Ascending aorta (tissue), 2 donors: ENCODE measurements at regions not wholly inside any gene's neighbourhood (a gene's known extent, or its start where the extent isn't known, plus 50 kb on each side); places are given as distances from the start of the nearest gene placed in this dataset.

Experiments
- DNase-seq, 2 donors: peaks; one replicate each; pipeline ENCODE4 v3.0.0-alpha.2; 2019; ENCODE audit warnings: low spot score in 2 of 2
- H3K27ac ChIP-seq, 2 donors: fragments of 200-600 bp; sonication (generic); one replicate each; pipeline ENCODE4 v1.5.1; 2016 to 2017; ENCODE audit warnings: mild to moderate bottlenecking in 1 of 2
- H3K27me3 ChIP-seq: fragments of 200-600 bp; sonication (generic); one replicate; pipeline ENCODE4 v1.5.1; 2017
- H3K36me3 ChIP-seq, 2 donors: fragments of 200-600 bp; sonication (generic); one replicate each; pipeline ENCODE4 v1.5.1; 2016
- H3K4me1 ChIP-seq, 2 donors: fragments of 200-600 bp; sonication (generic); one replicate each; pipeline ENCODE4 v1.5.1; 2016 to 2017; ENCODE audit warnings: mild to moderate bottlenecking in 1 of 2
- H3K4me3 ChIP-seq, 2 donors: fragments of 200-600 bp; sonication (generic); one replicate each; pipeline ENCODE4 v1.5.1; 2016 to 2017; ENCODE audit warnings: mild to moderate bottlenecking in 1 of 2
- H3K9me3 ChIP-seq, 2 donors: fragments of 200-600 bp; sonication (generic); one replicate each; pipeline ENCODE4 v1.5.1; 2016
- CTCF ChIP-seq, 3 experiments: fragments of 200-600 bp in 2 of 3; fragments of 450-650 bp in 1 of 3; sonication (generic) in 2 of 3; IDR thresholded peaks; one replicate each; pipeline ENCODE4 v1.5.1; 2016 to 2019; ENCODE audit warnings: antibody characterized with exemption in 3 of 3, mild to moderate bottlenecking in 1 of 3, moderate library complexity in 1 of 3
- intact Hi-C: fragments of 100-400 bp; cut with DNase I; formaldehyde crosslinking; loops from one replicate; pipeline ENCODE4 v1.15.1; 2023

- no peak for DNase-seq
- intact Hi-C loops: no loop called here
- Histone ChIP-seq H3K36me3 (no peaks in the 10 kb centered on the region), H3K4me1 (peaks cover 8 to 15% of the 10 kb centered on the region in 2 donors), H3K4me3 (no peak overlapping the region), H3K27me3 (no peaks in the 10 kb centered on the region), H3K9me3 (peaks cover 0 to 26% of the 10 kb centered on the region in 2 donors), H3K27ac (peak overlapping the region; percentile 23 to 65)
- no peak for TF ChIP-seq CTCF (IDR thresholded peaks at IDR 0.05)
Measured at GRCh38 chr10:31623466-31623865, 304.4 kb downstream of the ZEB1 start.

- Histone ChIP-seq H3K27ac (peak overlapping the region; percentile 23 to 65), H3K4me1 (peaks cover 8 to 18% of the 10 kb centered on the region in 2 donors), H3K4me3 (no peak overlapping the region), H3K27me3 (no peaks in the 10 kb centered on the region), H3K36me3 (no peaks in the 10 kb centered on the region), H3K9me3 (peaks cover 0 to 26% of the 10 kb centered on the region in 2 donors)
- no peak for DNase-seq
- TF ChIP-seq CTCF (IDR thresholded peaks at IDR 0.05): peak in 1 of 3 experiments; percentile 11
- intact Hi-C loops: no loop called here
Measured at GRCh38 chr10:31622978-31623377, 304.0 kb downstream of the ZEB1 start.

GRCh38 chr10:31621733-31622132 is 302.7 kb downstream of the ZEB1 start:
- Histone ChIP-seq H3K9me3 (peaks cover 0 to 19% of the 10 kb centered on the region in 2 donors), H3K27ac (no peak overlapping the region)
- intact Hi-C loops: no loop called here

GRCh38 chr10:31620226-31621151 is 301.5 kb downstream of the ZEB1 start:
- peaks cover 8 to 18% of the 10 kb centered on the region in 2 donors for H3K4me1 ChIP-seq
- no peak overlapping the region for H3K27ac ChIP-seq
- H3K27me3 ChIP-seq: no peaks in the 10 kb centered on the region
- peak in 1 of 2 donors; percentile 76 for DNase-seq
- TF ChIP-seq CTCF (IDR thresholded peaks at IDR 0.05): peak in 1 of 3 experiments; percentile 24
- no peak overlapping the region for H3K4me3 ChIP-seq
- intact Hi-C loops: no loop called here
- no peaks in the 10 kb centered on the region for H3K36me3 ChIP-seq
- peaks cover 0 to 8% of the 10 kb centered on the region in 2 donors for H3K9me3 ChIP-seq

More at GRCh38 chr10:31621733-31622132, 302.7 kb downstream of the ZEB1 start:
- Histone ChIP-seq H3K4me1 (peaks cover 8 to 18% of the 10 kb centered on the region in 2 donors), H3K27me3 (no peaks in the 10 kb centered on the region), H3K36me3 (no peaks in the 10 kb centered on the region), H3K4me3 (no peak overlapping the region)
- DNase-seq: no peak
- no peak for TF ChIP-seq CTCF (IDR thresholded peaks at IDR 0.05)

- TF ChIP-seq CTCF (IDR thresholded peaks at IDR 0.05): no peak
- Histone ChIP-seq H3K27ac (no peak overlapping the region), H3K4me3 (no peak overlapping the region)
Measured at GRCh38 chr10:31619531-31620061, 300.6 kb downstream of the ZEB1 start.

More at GRCh38 chr10:31619531-31620061, 300.6 kb downstream of the ZEB1 start:
- no peak for DNase-seq
- Histone ChIP-seq H3K4me1 (peaks cover 8 to 18% of the 10 kb centered on the region in 2 donors), H3K9me3 (peaks cover 0 to 4% of the 10 kb centered on the region in 2 donors), H3K27me3 (no peaks in the 10 kb centered on the region), H3K36me3 (no peaks in the 10 kb centered on the region)
- intact Hi-C loops: loop anchor here (2.0 kb wide), 1 partner anchor 15 kb away; no protein-coding TSS in a partner anchor
